Retina (tissue), 1 donor: ENCODE measurements at regions not wholly inside any gene's neighbourhood (a gene's known extent, or its start where the extent isn't known, plus 50 kb on each side); places are given as distances from the start of the nearest gene placed in this dataset.

Experiments used
- DNase-seq: peaks from one replicate; pipeline ENCODE4 v3.0.0-alpha.2; 2016

DNA sequence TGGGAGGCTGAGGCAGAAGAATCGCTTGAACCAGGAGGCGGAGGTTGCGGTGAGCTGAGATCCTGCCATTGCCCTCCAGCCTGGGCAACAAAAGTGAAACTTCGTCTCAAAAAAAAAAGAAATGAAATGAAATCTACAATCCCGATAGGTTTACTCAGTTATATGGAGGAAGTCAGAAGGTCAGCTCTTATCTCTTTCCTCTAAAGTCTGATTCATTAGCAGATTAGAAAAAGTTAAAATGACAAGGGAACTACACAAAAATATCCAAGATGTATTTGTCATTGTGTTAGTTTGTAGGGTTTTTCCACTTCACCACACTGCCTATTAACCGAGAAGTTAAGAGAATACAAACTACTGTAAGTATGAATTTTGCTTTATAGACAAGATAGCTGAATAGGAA lies 420.6 kb downstream of the SHQ1 start:
- DNase-seq: no peak

GRCh38 chr3:72426618-72427397 lies 421.4 kb downstream of the SHQ1 start:
- no peak for DNase-seq

DNA sequence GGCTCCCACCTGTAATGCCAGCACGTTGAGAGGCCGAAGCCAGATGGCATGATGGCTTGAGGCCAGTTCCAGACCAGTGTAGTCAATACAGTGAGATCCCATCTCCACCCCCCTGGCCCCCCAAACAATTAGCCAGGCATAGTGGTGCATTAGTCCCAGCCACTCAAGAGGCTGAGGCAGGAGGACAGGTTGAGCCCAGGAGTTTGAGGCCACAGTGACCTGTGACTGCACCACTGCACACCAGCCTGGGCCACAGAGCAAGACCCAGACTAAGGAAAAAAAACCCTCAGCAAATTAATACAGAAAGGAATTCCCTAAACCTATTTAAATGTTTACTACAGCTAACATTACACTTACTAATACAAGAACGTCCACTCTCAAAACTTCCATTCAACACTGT lies 424.6 kb downstream of the SHQ1 start:
- no peak for DNase-seq

GRCh38 chr3:72421786-72422185 lies 426.5 kb downstream of the SHQ1 start:
- DNase-seq: no peak

GRCh38 chr3:72421126-72421525 lies 427.1 kb downstream of the SHQ1 start:
- no peak for DNase-seq

GRCh38 chr3:72418856-72419255 lies 429.4 kb downstream of the SHQ1 start:
- DNase-seq: no peak

GRCh38 chr3:72418244-72418643 lies 430.0 kb downstream of the SHQ1 start:
- DNase-seq: no peak

DNA sequence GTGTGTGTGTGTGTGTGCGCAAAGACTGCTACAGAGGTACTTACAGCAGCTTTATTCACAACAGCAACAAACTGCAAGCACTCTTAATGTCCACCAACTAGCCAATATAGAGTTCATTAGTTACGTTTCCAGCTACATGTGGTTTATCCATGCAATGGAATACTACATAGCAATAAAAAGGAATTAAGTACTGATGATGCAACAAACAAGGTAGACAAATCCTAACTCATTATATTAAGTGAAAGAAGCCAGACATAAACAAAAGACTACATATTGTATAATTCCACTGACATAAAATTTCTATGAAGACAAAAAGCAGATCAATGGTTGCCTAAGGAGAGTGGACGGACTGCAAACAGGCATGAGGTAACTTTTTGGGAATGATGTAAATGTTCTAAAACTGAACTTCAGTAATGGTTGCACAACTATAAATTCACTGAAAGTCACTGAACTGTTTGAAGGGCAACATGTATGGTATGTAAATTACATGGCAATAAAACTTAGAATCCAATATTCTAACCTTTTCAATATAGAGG lies 433.7 kb downstream of the SHQ1 start:
- no peak for DNase-seq

DNA sequence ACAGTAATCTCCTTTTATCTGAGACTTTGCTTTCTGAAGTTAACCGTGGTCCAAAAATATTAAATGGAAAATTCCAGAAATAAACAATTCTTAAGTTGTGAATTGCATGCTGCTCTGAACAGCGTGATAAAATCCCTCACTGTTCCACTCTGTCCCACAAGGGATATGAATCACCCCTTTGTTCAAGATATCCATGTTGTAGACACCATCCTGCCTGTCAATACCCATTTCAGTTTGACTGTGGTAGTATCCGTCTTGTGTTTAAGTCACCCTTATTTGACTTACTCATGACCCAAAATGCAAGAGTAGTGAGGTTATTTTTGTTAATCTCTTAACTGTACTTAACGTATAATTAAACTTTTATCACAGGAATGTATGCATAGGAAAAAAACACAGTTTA lies 435.0 kb downstream of the SHQ1 start:
- DNase-seq: no peak

- DNase-seq: no peak
These were observed 435.8 kb downstream of the SHQ1 start for GRCh38 chr3:72412340-72412956.

GRCh38 chr3:72411843-72412242 lies 436.4 kb downstream of the SHQ1 start:
- DNase-seq: no peak

DNA sequence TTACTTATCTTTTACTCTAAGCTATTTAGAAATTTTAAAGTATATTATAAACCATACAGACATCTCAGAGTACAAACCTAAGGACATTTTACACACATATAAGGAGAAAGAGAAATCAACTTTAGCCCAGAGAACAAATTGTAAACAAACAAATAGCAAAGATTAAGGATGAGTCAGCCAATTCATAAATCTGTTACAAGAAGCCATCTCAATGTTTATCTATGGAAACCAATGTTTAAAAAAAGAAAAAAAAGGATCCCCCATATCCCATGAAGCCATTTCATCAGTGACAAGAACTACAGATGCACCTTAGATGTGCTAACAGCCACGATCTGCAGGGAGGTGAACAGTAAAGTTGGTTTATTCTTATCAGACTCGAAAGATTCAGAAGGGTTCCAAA lies 437.1 kb downstream of the SHQ1 start:
- DNase-seq: no peak

DNA sequence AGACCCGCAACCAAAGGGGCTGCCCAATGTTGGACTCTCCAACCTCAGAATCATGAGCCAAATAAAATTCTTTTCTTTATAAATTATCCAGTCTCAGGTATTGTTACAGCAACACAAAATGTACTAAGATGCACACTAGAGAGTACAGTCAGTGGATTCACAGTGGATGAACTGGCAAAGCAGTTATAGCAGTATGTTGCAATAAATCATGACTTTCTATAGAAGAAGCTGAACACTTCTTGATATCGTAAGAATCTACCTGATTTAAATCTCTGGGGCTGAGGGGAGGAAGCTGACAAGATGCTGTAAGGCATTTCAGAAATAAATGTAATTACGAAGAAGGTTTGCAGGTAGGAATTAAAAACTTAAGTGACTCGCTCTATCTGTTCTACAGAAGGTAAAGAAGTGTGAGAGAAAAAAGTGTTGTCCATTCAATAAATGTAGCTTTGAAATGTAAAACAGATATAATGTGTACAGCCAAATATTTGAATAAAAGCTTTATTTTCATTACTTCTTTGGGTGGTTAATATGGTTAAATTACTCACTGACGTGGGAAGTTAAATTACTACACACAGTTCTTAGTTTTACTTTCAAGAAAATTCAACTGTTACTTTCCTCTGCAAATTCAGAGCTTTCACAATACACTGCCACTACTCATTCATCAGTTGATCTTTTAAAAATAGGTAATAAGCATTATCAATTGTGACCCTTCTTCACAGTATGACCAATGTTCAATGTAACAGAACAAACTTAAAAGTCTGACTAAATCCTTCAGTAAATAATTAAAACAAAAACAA lies 439.1 kb downstream of the SHQ1 start:
- DNase-seq: no peak

DNA sequence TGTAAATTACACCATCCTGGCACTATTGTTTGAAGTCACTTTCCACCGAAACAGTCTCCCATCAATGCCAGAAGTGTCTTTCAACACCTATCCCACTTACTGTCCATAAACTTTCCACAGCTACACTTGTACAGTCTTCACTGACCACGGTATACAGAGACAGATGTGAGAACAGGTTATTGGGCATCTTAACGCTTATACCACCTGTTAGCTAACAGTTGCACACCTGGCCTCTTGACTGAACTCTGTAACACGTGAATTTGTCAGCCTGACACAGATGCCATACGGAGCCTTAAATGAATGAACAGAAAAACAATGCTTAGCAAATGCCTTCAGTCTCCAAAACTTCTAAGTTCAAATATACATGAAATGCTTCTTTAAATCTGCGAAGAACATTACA lies 440.5 kb downstream of the SHQ1 start:
- no peak for DNase-seq

DNA sequence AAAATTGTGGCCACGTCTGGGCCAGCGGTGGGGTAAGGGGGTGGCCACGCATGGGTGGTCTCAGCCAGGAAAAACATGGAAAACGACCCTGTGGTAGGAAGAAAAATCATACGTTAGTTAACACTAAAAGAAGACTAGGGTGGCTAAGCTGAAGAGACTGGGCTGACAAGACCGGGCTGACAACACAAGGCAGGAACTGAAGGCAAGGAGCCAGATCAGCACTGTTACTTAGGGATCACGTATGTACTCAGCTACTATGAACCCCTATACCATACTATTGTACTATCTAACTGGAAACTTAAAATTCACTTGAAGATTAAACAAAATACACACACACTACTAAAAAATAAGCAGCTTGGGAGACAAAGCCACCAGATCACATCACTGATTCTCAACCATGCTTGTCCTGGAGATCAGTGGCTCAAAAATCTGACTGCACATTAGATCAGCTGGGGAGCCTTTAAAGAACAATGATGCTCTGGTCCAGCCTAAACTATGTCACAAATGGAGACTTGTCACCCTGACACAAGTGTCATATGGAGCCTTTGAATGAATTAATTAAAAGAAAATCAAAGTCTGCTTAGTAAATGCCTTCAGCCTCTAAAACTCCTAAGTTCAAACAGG lies 442.2 kb downstream of the SHQ1 start:
- DNase-seq: no peak

DNA sequence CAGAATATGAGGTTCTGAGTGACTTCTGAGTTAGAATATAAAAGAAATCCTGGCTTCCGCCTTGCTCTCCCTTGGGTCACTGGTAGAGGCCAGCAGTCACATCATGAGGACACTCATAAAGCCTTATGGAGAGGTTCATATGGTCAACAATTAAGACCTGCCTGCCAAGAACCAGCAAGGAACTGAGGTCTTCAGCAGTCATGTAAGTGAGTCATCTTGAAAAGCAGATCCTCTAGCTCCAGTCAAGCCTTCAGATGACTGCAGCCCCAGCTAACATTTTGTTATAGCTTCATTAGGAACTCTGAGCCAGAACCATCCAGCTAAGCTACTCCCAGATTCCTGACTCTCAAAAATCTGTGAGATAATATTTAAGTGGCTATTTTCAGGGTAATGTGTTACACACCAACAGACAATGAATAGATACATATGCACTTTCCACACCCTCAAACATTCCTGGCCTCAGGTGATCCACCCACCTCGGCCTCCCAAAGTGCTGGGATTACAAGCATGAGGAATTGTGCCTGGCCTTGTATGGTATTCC lies 447.2 kb downstream of the SHQ1 start:
- no peak for DNase-seq

- DNase-seq: no peak
These were observed 449.5 kb downstream of the SHQ1 start for GRCh38 chr3:72398781-72399180.

DNA sequence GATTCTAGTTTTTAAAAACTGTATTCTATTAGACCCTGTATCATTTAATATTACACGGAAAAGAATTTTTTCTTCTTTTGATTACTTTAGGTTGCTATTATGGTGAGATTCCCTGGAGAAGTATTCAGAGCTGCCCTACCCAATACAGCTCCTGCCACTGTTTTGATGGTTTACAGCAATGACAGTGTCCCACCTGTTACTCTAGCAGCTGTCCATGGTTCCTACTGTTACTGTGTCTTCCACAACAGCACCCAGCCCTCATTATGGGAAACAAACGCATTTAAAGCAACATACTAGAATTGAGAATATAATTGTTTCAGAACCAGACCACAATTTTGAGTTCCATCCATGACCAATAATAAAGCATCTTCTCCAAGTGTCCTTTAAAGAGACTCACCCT lies 450.7 kb downstream of the SHQ1 start:
- no peak for DNase-seq

DNA sequence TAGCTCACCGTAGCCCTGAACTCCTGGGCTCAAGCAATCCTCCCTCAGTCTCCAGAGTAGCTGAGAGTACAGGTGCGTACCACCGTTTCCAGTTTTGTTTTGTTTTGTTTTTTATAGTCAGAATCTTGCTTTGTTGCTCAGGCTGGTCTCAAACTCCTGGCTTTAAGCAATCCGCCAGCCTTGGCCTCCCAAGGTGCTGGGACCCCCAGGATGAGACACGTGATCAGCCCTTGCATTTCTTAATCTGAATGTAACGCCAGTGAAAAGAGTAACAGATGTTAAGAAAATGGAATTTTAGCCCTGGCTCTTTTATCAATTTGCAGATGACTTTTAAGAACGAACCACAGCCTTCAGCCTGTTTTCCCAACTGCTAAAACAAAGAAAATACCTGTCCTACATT lies 451.3 kb downstream of the SHQ1 start:
- DNase-seq: no peak

DNA sequence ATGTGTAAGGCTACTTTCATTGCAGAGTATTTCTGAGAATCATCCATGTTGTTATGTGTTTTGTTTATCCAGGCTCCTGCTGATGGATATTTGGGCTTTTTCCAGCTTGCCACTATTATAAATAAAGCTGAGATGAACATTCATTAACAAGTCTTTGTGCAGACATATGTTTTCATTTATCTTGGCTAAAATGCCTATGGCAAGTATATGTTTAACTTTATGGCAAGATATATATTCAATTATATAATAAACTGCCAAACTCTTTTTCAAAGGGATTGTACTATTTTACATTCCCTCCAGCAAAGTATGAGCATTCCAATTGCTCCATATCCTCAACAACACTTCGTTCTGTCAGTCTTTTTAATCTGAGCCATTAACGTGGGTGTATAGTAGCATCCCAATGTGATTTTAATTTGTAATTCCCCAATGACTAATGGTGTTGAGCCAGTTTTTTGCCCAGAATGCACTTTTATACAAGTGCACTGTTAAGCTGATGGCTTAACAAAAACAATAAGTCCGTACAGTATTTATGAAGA lies 452.4 kb downstream of the SHQ1 start:
- DNase-seq: no peak

GRCh38 chr3:72393455-72393854 lies 454.8 kb downstream of the SHQ1 start:
- DNase-seq: no peak

GRCh38 chr3:72391659-72392058 lies 456.6 kb downstream of the SHQ1 start:
- no peak for DNase-seq

DNA sequence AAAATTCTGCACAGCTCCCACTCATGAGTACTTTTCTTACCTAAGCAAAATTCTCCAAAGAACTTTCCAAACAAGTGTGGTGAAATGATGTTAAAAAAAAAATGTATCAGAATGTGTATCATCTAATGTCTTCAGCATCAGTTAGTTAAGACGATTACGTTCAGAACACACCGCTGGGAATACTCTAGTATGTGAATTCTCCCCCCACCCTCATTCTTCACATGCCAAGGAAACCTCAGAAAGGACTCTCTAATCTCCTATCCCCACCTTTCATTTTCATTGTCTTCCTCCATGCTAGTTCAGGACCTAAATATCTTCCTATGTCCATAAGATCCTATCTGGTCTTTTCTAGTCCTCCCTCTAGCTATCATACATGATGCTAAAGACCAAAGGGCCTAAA lies 457.4 kb downstream of the SHQ1 start:
- DNase-seq: no peak
